GM12872 (cell line): ENCODE measurements at regions not wholly inside any gene's neighbourhood (a gene's known extent, or its start where the extent isn't known, plus 50 kb on each side); places are given as distances from the start of the nearest gene placed in this dataset.

Experiments used
- CTCF ChIP-seq: IDR thresholded peaks from 3 replicates; pipeline ENCODE4 v1.5.1; 2011; ENCODE audit warnings: low read depth, mild to moderate bottlenecking, low read length, moderate library complexity; ENCODE audit not compliant: insufficient read depth

DNA sequence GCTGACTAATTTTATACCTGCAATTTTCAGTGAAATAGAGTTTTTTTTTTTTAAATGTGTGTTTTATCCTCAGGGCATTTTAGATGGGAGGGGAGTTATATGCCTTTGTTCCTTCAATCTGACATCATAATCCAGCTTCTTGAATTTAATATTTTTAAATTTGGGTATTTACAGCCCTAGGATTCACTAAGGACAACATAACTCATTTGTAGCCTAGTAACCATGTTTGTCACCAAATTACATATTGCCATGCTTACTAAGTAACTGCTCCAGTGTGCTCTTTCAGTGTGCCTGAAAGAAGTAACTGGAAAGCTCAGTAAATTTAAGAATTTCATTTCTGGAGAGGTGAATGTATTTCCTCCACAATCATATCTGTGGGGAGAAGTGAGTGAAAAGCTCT lies 56.8 kb upstream of the DGKB start:
- no peak for TF ChIP-seq CTCF

DNA sequence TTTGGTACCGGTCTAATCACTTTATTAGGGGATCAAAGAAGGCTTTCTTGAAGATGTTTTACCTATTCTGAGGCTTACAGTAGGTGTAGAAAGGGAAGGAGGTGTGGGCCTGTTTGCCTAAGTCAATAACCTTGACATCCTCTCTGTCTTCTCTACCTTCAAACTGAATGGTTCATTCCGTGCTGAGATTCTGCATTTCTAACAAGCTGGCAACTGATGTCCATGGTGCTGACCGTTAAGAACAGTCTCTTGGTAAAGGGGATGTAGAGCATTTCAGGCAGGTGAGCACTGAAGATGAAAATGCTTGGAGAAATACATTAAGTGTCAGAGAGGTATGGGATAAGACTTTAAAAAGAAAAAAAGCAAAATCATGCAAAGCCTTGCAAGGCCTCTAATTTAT lies 51.5 kb upstream of the DGKB start:
- TF ChIP-seq CTCF: no peak
